Choroid plexus epithelial cell (primary cell): ENCODE measurements at regions not wholly inside any gene's neighbourhood (a gene's known extent, or its start where the extent isn't known, plus 50 kb on each side); places are given as distances from the start of the nearest gene placed in this dataset.

Source experiments
- DNase-seq: peaks from one replicate; pipeline ENCODE4 v3.0.0-alpha.2; 2010; ENCODE audit warnings: low read depth
- H3K4me3 ChIP-seq: 2 replicates; pipeline ENCODE4 v1.5.1; 2011; ENCODE audit warnings: low read depth, mild to moderate bottlenecking, control low read depth, low read length, moderate library complexity
- TF ChIP-seq, protein P1 (sequence below): conservative IDR thresholded peaks from 2 replicates; pipeline ENCODE4 v1.5.1; 2011; ENCODE audit warnings: low read depth, mild to moderate bottlenecking, control low read depth, inconsistent platforms, low read length, moderate library complexity

DNA sequence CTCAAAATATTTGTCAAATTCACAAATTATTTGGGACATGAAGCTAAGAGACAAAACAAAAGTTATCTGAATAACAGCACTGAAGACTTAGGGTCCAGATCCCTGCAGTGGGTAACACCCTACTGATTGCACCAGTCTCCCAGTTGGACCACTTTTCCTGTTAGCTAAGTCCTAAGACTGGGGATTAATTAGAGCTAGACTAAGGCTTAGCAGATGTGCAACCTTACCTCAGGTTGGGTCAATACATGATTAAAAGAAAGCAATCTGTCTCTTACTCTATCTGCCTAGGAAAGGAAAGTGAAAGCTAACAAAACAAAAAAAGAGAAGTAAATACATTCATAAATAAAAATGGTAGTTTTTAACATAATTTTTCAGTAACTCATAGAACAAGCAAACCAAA, 737.2 kb upstream of the CHRM3 start:
- TF ChIP-seq, protein P1, sequence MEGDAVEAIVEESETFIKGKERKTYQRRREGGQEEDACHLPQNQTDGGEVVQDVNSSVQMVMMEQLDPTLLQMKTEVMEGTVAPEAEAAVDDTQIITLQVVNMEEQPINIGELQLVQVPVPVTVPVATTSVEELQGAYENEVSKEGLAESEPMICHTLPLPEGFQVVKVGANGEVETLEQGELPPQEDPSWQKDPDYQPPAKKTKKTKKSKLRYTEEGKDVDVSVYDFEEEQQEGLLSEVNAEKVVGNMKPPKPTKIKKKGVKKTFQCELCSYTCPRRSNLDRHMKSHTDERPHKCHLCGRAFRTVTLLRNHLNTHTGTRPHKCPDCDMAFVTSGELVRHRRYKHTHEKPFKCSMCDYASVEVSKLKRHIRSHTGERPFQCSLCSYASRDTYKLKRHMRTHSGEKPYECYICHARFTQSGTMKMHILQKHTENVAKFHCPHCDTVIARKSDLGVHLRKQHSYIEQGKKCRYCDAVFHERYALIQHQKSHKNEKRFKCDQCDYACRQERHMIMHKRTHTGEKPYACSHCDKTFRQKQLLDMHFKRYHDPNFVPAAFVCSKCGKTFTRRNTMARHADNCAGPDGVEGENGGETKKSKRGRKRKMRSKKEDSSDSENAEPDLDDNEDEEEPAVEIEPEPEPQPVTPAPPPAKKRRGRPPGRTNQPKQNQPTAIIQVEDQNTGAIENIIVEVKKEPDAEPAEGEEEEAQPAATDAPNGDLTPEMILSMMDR: no peak
- no peak overlapping the region for H3K4me3 ChIP-seq
- DNase-seq: no peak

DNA sequence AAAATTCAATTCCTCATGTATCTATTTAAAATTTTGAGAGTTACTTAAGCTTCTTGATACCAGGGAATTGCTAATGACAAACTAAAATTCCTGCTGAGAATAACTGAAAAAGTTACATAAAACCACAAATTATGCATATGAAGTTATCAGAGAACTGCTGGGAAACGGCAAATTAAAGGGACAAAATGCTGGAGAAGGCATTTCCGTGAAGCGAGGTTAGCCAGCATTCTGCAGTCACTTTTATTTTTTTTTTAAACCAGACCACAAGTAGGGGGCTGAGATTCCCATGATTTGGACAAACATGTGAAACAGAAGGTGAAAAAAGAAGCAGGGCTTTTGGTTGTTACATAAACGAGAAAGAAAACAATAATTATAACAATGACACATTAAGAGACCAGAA, 737.6 kb upstream of the CHRM3 start:
- TF ChIP-seq, protein P1: no peak
- no peak overlapping the region for H3K4me3 ChIP-seq
- DNase-seq: no peak

DNA sequence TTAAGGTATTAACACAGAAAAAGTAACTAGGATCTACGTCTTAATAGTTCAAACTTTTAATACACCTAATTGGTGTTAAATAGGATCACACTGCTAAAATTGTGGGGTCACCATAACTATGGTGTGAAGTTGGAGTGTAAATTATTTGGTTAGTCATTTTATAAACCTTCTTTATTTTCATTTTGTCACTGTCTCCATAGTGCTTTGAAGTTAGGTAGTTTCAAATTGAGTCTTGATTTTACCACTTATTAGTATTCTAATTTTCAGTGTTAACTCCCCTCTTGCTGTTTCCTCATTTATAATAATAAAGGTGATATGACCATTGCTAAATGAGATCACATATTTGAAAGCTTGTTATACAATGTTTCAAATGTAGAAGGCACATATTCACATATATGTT, 738.1 kb upstream of the CHRM3 start:
- DNase-seq: no peak
- TF ChIP-seq, protein P1: no peak
- H3K4me3 ChIP-seq: no peak overlapping the region

DNA sequence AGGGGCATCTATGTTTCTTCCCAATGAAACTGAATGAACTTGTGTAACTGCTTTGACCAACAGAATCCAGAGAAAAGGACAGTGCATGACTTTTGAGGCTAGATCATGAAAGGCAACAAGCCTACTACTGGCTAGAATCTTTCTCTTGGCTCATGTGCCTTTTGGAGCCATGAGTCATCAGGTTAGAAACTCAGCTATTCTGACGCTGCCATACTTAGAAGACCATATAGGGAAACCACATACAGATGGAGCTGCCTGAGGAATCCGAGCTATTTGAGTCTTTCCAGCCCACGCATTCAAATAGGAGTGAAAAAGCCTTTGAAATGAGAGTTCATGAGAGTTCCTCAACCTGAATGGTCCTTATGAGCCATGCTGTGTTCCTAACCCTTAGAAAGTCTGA, 738.5 kb upstream of the CHRM3 start:
- TF ChIP-seq, protein P1: no peak
- peak; percentile 100 for DNase-seq
- no peak overlapping the region for H3K4me3 ChIP-seq

DNA sequence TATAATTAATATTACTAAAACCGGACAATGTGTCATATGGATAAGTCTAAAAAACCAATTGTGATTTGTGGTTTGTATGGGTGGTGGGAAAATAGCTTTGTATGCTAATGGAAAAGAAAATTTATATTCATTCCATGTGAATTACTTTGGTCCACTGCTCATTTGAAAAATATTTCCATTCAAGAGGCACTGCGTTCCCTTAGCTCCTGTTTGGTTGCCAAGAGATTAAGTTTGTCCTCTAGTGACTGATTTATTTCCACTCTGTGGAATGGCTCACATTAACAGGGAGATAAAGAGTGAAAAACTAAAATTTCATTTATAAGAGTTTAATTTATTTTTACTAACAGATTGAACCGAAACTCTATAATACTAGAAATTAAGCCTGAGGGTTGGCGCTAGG, 744.1 kb upstream of the CHRM3 start:
- TF ChIP-seq, protein P1: no peak
- no peak overlapping the region for H3K4me3 ChIP-seq
- no peak for DNase-seq

DNA sequence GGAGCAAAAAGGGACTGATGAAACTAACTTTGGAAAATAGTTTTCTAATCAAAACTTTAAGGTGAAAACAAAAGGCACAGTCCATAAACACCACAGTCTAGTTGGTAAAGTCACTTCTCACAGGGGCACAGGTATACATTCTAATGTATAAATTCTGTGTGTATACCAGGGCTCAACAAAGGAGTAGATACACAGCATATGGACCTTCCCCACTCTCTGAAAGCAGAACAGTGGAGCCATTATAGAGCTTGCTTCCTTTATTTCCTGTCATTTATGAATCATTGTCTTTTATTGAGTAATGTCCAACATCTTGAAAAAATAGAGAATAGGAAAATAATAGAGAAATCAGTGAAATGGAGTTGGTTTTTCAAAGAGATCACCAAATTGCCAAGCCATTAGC, 746.5 kb upstream of the CHRM3 start:
- no peak for DNase-seq
- TF ChIP-seq, protein P1: no peak
- no peak overlapping the region for H3K4me3 ChIP-seq

DNA sequence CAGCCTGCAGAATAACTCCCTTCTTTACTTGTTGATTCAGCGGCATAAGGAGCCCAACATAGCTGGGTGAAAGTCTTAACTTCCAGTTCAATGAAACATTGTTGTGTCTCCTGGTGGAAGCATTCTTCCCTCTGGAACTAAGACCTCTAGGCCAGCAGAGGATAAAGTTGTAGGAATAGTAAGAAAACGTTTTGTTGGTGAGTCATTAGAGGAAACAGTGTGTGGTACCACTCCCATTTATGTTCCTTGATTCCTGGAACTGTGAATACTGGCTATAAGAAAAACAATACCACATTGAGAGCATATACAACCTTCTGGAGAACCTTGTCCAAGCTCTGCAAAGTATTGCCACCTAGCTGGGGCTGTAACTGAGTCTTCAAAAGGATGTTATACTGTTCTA, 737.4 kb upstream of the ZP4 start:
- no peak overlapping the region for H3K4me3 ChIP-seq
- DNase-seq: peak; percentile 30
- TF ChIP-seq, protein P1: no peak
